Keratinocyte (primary cell): ENCODE measurements at regions not wholly inside any gene's neighbourhood (a gene's known extent, or its start where the extent isn't known, plus 50 kb on each side); places are given as distances from the start of the nearest gene placed in this dataset.

Experiments used
- DNase-seq: peaks from one replicate; pipeline ENCODE4 v3.0.0-alpha.2; 2011; ENCODE audit warnings: low read depth, missing footprints, low spot score
- FAIRE-seq: peaks from 2 replicates; lab custom pipeline; 2011; peaks lifted over from hg19 to GRCh38; lab: Jason Lieb, UNC
- H2AFZ ChIP-seq: 2 replicates; pipeline ENCODE4 v1.6.0; 2012; ENCODE audit warnings: low read length, control low read depth, inconsistent platforms; ENCODE audit not compliant: control insufficient read depth
- H3K27ac ChIP-seq: 2 replicates; pipeline ENCODE4 v1.5.1; 2011; ENCODE audit warnings: low read length; ENCODE audit not compliant: control insufficient read depth, insufficient read depth
- H3K27me3 ChIP-seq: 3 replicates; pipeline ENCODE4 v1.6.0; 2011; ENCODE audit warnings: low read length; ENCODE audit not compliant: control insufficient read depth, insufficient read depth; ENCODE audit errors: extremely low read depth
- H3K36me3 ChIP-seq, 2 experiments: 2 replicates in 1 of 2; 3 replicates in 1 of 2; pipeline ENCODE4 v1.5.1; 2011; ENCODE audit warnings: low read length in 2 of 2, mild to moderate bottlenecking in 1 of 2; ENCODE audit not compliant: control insufficient read depth in 2 of 2, insufficient read depth in 2 of 2; ENCODE audit errors: extremely low read depth in 1 of 2
- H3K4me1 ChIP-seq: 3 replicates; pipeline ENCODE4 v1.5.1; 2011; ENCODE audit warnings: low read length; ENCODE audit not compliant: control insufficient read depth, insufficient read depth; ENCODE audit errors: extremely low read depth
- H3K4me2 ChIP-seq: 3 replicates; pipeline ENCODE4 v1.6.0; 2011; ENCODE audit warnings: low read depth, low read length; ENCODE audit not compliant: control insufficient read depth, insufficient read depth; ENCODE audit errors: extremely low read depth
- H3K4me3 ChIP-seq, 3 experiments: fragments of 200-600 bp in 1 of 3; sonication (generic) in 1 of 3; 2 replicates in 2 of 3; 3 replicates in 1 of 3; pipeline ENCODE4 v1.5.1; 2011 to 2016; ENCODE audit warnings: low read length in 3 of 3, mild to moderate bottlenecking in 3 of 3, control low read depth in 2 of 3, inconsistent platforms in 1 of 3, low read depth in 1 of 3, mixed read lengths in 1 of 3, mixed run types in 1 of 3, moderate library complexity in 1 of 3; ENCODE audit not compliant: control insufficient read depth in 2 of 3, insufficient read depth in 2 of 3; ENCODE audit errors: extremely low read depth in 1 of 3
- H3K79me2 ChIP-seq: 2 replicates; pipeline ENCODE4 v1.6.0; 2012; ENCODE audit warnings: low read length; ENCODE audit not compliant: control insufficient read depth, insufficient read depth
- H3K9ac ChIP-seq: 3 replicates; pipeline ENCODE4 v1.6.0; 2011; ENCODE audit warnings: low read length; ENCODE audit not compliant: control insufficient read depth, insufficient read depth; ENCODE audit errors: extremely low read depth
- H3K9me1 ChIP-seq: 3 replicates; pipeline ENCODE4 v1.6.0; 2011; ENCODE audit warnings: low read length; ENCODE audit not compliant: control insufficient read depth, insufficient read depth; ENCODE audit errors: extremely low read depth
- H3K9me3 ChIP-seq: 2 replicates; pipeline ENCODE4 v1.5.1; 2012; ENCODE audit warnings: low read depth, low read length; ENCODE audit not compliant: control insufficient read depth
- H4K20me1 ChIP-seq: 3 replicates; pipeline ENCODE4 v1.6.0; 2011; ENCODE audit warnings: low read length; ENCODE audit not compliant: control insufficient read depth, insufficient read depth; ENCODE audit errors: extremely low read depth
- EZH2 ChIP-seq: IDR thresholded peaks from one replicate; pipeline ENCODE4 v1.6.1; 2012; ENCODE audit warnings: inconsistent platforms, mild to moderate bottlenecking, low read length, moderate library complexity
- dilution Hi-C: fragments of 300-500 bp; cut with MboI; formaldehyde crosslinking; loops from one replicate; pipeline ENCODE4 v1.7.0; 2020; ENCODE audit warnings: low sequenced_read_pairs; ENCODE audit not compliant: extremely low pct_ligation_motif_present
- TF ChIP-seq, protein P1 (sequence below), 3 experiments: IDR thresholded peaks in 1 of 3; conservative IDR thresholded peaks in 1 of 3; optimal IDR thresholded peaks in 1 of 3; 2 replicates in 2 of 3; 3 replicates in 1 of 3; pipeline versions ENCODE3 to v1.5.1; 2011; ENCODE audit warnings: low read length in 3 of 3, mild to moderate bottlenecking in 3 of 3, moderate library complexity in 2 of 3, control low read depth in 1 of 3, inconsistent platforms in 1 of 3; ENCODE audit not compliant: insufficient read depth in 2 of 3; ENCODE audit errors: extremely low read depth in 1 of 3

GRCh38 chr10:78403781-78404180 is 370.1 kb downstream of the RPS24 start:
- Histone ChIP-seq H4K20me1 (no peaks in the 10 kb centered on the region), H3K27me3 (peaks cover 28% of the 10 kb centered on the region), H3K9ac (no peak overlapping the region), H3K4me2 (no peak overlapping the region), H3K4me1 (no peaks in the 10 kb centered on the region), H2AFZ (no peak overlapping the region), H3K27ac (no peak overlapping the region), H3K36me3 (no peaks in the 10 kb centered on the region), H3K9me1 (no peaks in the 10 kb centered on the region), H3K79me2 (no peaks in the 10 kb centered on the region), H3K4me3 (no peak overlapping the region), H3K9me3 (no peaks in the 10 kb centered on the region)
- FAIRE-seq, result no peak
- no peak for DNase-seq
- dilution Hi-C loops, result no loop called here
- no peak for TF ChIP-seq EZH2
- TF ChIP-seq, protein P1, sequence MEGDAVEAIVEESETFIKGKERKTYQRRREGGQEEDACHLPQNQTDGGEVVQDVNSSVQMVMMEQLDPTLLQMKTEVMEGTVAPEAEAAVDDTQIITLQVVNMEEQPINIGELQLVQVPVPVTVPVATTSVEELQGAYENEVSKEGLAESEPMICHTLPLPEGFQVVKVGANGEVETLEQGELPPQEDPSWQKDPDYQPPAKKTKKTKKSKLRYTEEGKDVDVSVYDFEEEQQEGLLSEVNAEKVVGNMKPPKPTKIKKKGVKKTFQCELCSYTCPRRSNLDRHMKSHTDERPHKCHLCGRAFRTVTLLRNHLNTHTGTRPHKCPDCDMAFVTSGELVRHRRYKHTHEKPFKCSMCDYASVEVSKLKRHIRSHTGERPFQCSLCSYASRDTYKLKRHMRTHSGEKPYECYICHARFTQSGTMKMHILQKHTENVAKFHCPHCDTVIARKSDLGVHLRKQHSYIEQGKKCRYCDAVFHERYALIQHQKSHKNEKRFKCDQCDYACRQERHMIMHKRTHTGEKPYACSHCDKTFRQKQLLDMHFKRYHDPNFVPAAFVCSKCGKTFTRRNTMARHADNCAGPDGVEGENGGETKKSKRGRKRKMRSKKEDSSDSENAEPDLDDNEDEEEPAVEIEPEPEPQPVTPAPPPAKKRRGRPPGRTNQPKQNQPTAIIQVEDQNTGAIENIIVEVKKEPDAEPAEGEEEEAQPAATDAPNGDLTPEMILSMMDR (optimal IDR thresholded peaks at IDR 0.05 in 1 of 3, IDR thresholded peaks at IDR 0.05 in 1 of 3, conservative IDR thresholded peaks at IDR 0.05 in 1 of 3; ENCODE audit: extremely low read depth in 1 of 3, insufficient read depth in 2 of 3, low read length in 3 of 3), result no peak

DNA sequence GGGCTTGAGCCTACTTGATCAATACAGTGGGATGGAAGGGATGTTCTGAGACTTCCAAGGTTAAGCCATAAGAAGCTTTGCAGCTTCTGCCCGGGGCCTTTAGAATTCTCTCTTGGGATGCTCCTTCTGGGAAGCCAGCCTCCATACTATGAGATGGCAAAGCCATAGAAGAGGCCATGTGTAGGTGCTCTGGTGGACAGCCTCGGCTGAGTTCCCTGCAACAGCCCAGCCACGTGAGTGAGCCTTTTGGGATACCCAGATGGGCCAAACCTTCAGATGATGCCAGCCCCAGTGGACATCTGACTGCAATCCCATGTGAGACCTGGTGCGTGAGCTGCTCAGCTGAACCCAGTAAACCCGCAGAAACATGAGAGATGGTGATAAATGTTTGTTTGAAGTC is 370.6 kb downstream of the RPS24 start:
- H3K9me3 ChIP-seq, result no peaks in the 10 kb centered on the region
- no peak overlapping the region for H3K9ac ChIP-seq
- H3K36me3 ChIP-seq, result no peaks in the 10 kb centered on the region
- H3K27ac ChIP-seq, result no peak overlapping the region
- peaks cover 28% of the 10 kb centered on the region for H3K27me3 ChIP-seq
- no peak overlapping the region for H2AFZ ChIP-seq
- dilution Hi-C loops, result no loop called here
- no peaks in the 10 kb centered on the region for H3K4me1 ChIP-seq
- H3K4me3 ChIP-seq, result no peak overlapping the region
- DNase-seq, result no peak
- no peak for FAIRE-seq
- TF ChIP-seq, protein P1 (optimal IDR thresholded peaks at IDR 0.05 in 1 of 3, IDR thresholded peaks at IDR 0.05 in 1 of 3, conservative IDR thresholded peaks at IDR 0.05 in 1 of 3; ENCODE audit: extremely low read depth in 1 of 3, insufficient read depth in 2 of 3, low read length in 3 of 3), result no peak
- no peak for TF ChIP-seq EZH2
- H3K9me1 ChIP-seq, result no peaks in the 10 kb centered on the region
- H3K79me2 ChIP-seq, result no peaks in the 10 kb centered on the region
- H4K20me1 ChIP-seq, result no peaks in the 10 kb centered on the region
- no peak overlapping the region for H3K4me2 ChIP-seq
